ENCODE measurements at regions not wholly inside any gene's neighbourhood (a gene's known extent, or its start where the extent isn't known, plus 50 kb on each side); places are given as distances from the start of the nearest gene placed in this dataset.

- TF ChIP-seq, protein P1, sequence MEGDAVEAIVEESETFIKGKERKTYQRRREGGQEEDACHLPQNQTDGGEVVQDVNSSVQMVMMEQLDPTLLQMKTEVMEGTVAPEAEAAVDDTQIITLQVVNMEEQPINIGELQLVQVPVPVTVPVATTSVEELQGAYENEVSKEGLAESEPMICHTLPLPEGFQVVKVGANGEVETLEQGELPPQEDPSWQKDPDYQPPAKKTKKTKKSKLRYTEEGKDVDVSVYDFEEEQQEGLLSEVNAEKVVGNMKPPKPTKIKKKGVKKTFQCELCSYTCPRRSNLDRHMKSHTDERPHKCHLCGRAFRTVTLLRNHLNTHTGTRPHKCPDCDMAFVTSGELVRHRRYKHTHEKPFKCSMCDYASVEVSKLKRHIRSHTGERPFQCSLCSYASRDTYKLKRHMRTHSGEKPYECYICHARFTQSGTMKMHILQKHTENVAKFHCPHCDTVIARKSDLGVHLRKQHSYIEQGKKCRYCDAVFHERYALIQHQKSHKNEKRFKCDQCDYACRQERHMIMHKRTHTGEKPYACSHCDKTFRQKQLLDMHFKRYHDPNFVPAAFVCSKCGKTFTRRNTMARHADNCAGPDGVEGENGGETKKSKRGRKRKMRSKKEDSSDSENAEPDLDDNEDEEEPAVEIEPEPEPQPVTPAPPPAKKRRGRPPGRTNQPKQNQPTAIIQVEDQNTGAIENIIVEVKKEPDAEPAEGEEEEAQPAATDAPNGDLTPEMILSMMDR (IDR thresholded peaks at IDR 0.05), result no peak
- no peak overlapping the region for H3K4me3 ChIP-seq
- H3K4me1 ChIP-seq (ENCODE audit: control insufficient read depth in 1 of 2, low read depth in 2 of 2), result no peaks in the 10 kb centered on the region
- H3K27me3 ChIP-seq (replicated peaks; ENCODE audit: insufficient read depth), result no peaks in the 10 kb centered on the region
- ATAC-seq (ENCODE audit: insufficient number of reproducible peaks, low FRiP score, low read depth) (no peak), DNase-seq (ENCODE audit: low spot score) (no peak)
- no peaks in the 10 kb centered on the region for H3K9me3 ChIP-seq
- no peaks in the 10 kb centered on the region for H3K36me3 ChIP-seq
- no peak overlapping the region for H3K27ac ChIP-seq
Measured at GRCh38 chr4:43277003-43277402, 384.5 kb downstream of the GRXCR1 start.

DNA sequence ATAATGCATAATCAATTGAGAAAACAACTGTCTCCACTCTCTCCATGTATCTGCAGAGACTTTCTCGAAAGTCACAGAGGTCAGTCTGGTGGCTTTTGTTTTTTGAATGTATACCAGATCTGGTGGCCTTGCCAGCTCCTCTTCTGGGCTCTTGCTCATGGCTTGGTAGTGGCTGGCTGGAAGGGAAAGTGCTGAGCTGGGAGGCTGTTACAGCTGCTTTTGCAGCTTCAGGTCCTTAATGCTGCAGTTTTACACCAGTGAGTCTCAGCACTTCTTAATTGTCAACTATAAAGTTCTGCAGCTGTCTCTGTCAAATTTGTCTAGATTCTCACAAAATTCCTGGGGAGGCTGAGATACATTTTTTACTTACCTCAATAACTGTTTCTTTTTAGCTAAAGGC lies 390.0 kb downstream of the GRXCR1 start:
- Histone ChIP-seq H3K27ac (no peak overlapping the region), H3K9me3 (no peaks in the 10 kb centered on the region), H3K4me3 (no peak overlapping the region), H3K36me3 (no peaks in the 10 kb centered on the region), H3K27me3 (replicated peaks; ENCODE audit: insufficient read depth) (no peaks in the 10 kb centered on the region), H3K4me1 (ENCODE audit: control insufficient read depth in 1 of 2, low read depth in 2 of 2) (no peaks in the 10 kb centered on the region)
- DNase-seq (ENCODE audit: low spot score) (no peak), ATAC-seq (ENCODE audit: insufficient number of reproducible peaks, low FRiP score, low read depth) (no peak)
- TF ChIP-seq, protein P1 (IDR thresholded peaks at IDR 0.05), result no peak

- H3K9me3 ChIP-seq, result no peaks in the 10 kb centered on the region
- no peak for ATAC-seq (ENCODE audit: insufficient number of reproducible peaks, low FRiP score, low read depth)
Measured at GRCh38 chr4:43286137-43286536, 393.6 kb downstream of the GRXCR1 start.

DNA sequence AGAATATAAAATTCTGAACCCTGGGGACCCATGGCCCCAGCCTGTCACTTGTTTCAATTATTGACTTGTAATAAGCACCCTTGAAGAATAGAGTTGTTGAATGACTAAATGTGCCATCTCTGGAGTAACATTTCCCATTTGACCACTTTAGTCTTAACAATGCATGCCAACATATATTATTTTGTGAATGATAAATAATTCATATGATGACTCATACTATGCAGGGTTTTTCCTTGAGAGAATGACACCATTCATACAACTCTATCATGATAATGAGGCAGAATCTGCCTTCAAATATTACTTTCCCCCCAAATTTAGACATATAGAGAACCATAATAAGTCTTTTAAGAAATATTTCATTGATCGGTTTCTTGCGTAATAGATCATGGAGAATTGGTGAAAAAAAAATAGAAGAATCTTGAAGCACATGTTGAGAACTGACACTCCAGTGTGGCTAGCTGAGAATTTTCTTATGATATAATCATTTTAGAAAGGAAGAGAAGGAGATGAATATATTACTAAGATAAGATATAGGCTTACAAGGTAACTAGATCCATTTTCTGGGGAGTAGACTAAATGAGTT lies 404.5 kb downstream of the GRXCR1 start:
- Histone ChIP-seq H3K36me3 (no peaks in the 10 kb centered on the region), H3K4me1 (ENCODE audit: control insufficient read depth in 1 of 2, low read depth in 2 of 2) (no peaks in the 10 kb centered on the region), H3K9me3 (no peaks in the 10 kb centered on the region), H3K27ac (no peak overlapping the region), H3K27me3 (replicated peaks; ENCODE audit: insufficient read depth) (no peaks in the 10 kb centered on the region), H3K4me3 (no peak overlapping the region)
- TF ChIP-seq, protein P1 (IDR thresholded peaks at IDR 0.05), result no peak
- ATAC-seq (ENCODE audit: insufficient number of reproducible peaks, low FRiP score, low read depth) (no peak), DNase-seq (ENCODE audit: low spot score) (no peak)

More at GRCh38 chr4:43286137-43286536, 393.6 kb downstream of the GRXCR1 start:
- H3K27ac ChIP-seq, result no peak overlapping the region
- no peaks in the 10 kb centered on the region for H3K4me1 ChIP-seq (ENCODE audit: control insufficient read depth in 1 of 2, low read depth in 2 of 2)
- no peak for DNase-seq (ENCODE audit: low spot score)
- no peaks in the 10 kb centered on the region for H3K36me3 ChIP-seq
- no peak overlapping the region for H3K4me3 ChIP-seq
- no peaks in the 10 kb centered on the region for H3K27me3 ChIP-seq (replicated peaks; ENCODE audit: insufficient read depth)
- TF ChIP-seq, protein P1 (IDR thresholded peaks at IDR 0.05), result no peak

GRCh38 chr4:43316813-43317212 lies 424.3 kb downstream of the GRXCR1 start:
- no peak overlapping the region for H3K4me3 ChIP-seq
- ATAC-seq (ENCODE audit: insufficient number of reproducible peaks, low FRiP score, low read depth), result no peak
- H3K27me3 ChIP-seq (replicated peaks; ENCODE audit: insufficient read depth), result no peaks in the 10 kb centered on the region
- no peak overlapping the region for H3K27ac ChIP-seq
- TF ChIP-seq, protein P1 (IDR thresholded peaks at IDR 0.05), result no peak
- DNase-seq (ENCODE audit: low spot score), result no peak
- H3K4me1 ChIP-seq (ENCODE audit: control insufficient read depth in 1 of 2, low read depth in 2 of 2), result no peaks in the 10 kb centered on the region
- H3K36me3 ChIP-seq, result no peaks in the 10 kb centered on the region
- H3K9me3 ChIP-seq, result no peaks in the 10 kb centered on the region
